ENCODE measurements at regions not wholly inside any gene's neighbourhood (a gene's known extent, or its start where the extent isn't known, plus 50 kb on each side); places are given as distances from the start of the nearest gene placed in this dataset.

- Mint-ChIP-seq H3K4me3 (peak overlapping the region; percentile 51), H3K4me1 (peaks cover 52% of the 10 kb centered on the region), H3K27ac (peak overlapping the region; percentile 63), H3K27me3 (no peaks in the 10 kb centered on the region), H3K9me3 (ENCODE audit: insufficient read depth) (no peaks in the 10 kb centered on the region)
- Histone ChIP-seq H3K4me1 (ENCODE audit: control insufficient read depth in 2 of 2, insufficient read depth in 2 of 2, low read length in 2 of 2) (peaks cover 24 to 38% of the 10 kb centered on the region in 2 donors), H3K4me3 (ENCODE audit: control extremely low read depth in 1 of 5, extremely low read depth in 1 of 5, insufficient read depth in 1 of 5, low read depth in 2 of 5, low read length in 4 of 5) (peak overlapping the region in 1 of 5 experiments; percentile 8), H3K9ac (ENCODE audit: low read length) (peak overlapping the region; percentile 7), H3K79me2 (ENCODE audit: control insufficient read depth, insufficient read depth, low read length) (no peaks in the 10 kb centered on the region), H4K20me1 (ENCODE audit: control insufficient read depth, insufficient read depth, low read length, poor library complexity, severe bottlenecking) (no peaks in the 10 kb centered on the region), H3K27ac (ENCODE audit: low read length in 2 of 2) (peak overlapping the region in 1 of 2 donors; percentile 13), H2AFZ (ENCODE audit: insufficient read depth, low read depth, low read length, poor library complexity, severe bottlenecking) (peak overlapping the region; percentile 58), H3K36me3 (replicated peaks in 1 of 2; ENCODE audit: control extremely low read depth in 1 of 2, control insufficient read depth in 1 of 2, extremely low read depth in 1 of 2, insufficient read depth in 2 of 2, low read length in 1 of 2) (no peaks in the 10 kb centered on the region), H3K4me2 (replicated peaks; ENCODE audit: low read depth, low read length, poor library complexity, severe bottlenecking) (peak overlapping the region; percentile 68), H3K9me3 (ENCODE audit: control extremely low read depth in 1 of 3, control insufficient read depth in 2 of 3, insufficient read depth in 1 of 3, low read length in 2 of 3) (no peaks in the 10 kb centered on the region), H3K27me3 (replicated peaks in 1 of 4; ENCODE audit: control extremely low read depth in 1 of 4, control insufficient read depth in 3 of 4, insufficient read depth in 4 of 4, low read length in 3 of 4) (no peaks in the 10 kb centered on the region)
- intact Hi-C loops (cut with micrococcal nuclease) = no loop called here
- ChIA-PET POLR2A (interaction anchor here (0.7 to 1.5 kb wide), 3 partner anchors 10 to 47 kb away, joined by 3 to 4 read pairs (median 3); no protein-coding TSS in a partner anchor), CTCF (interaction anchor here (0.8 to 2.9 kb wide), 7 partner anchors 9 to 148 kb away, joined by 3 to 15 read pairs (median 4); no protein-coding TSS in a partner anchor)
- DNase-seq (peak; percentile 50), ATAC-seq (ENCODE audit: low read depth) (peak; percentile 96)
- TF ChIP-seq CTCF (IDR thresholded peaks at IDR 0.05) (no peak), EZH2 (IDR thresholded peaks at IDR 0.05; ENCODE audit: borderline replicate concordance, insufficient read depth, low read depth, low read length, poor library complexity, severe bottlenecking) (no peak)
- 15% methylated on average over 11 of the region's 11 CpGs for WGBS (ENCODE audit: insufficient coverage)
Observed at GRCh38 chr11:45073685-45074141, 72.7 kb upstream of the PRDM11 start.

- H3K4me3 ChIP-seq (ENCODE audit: control extremely low read depth in 1 of 5, extremely low read depth in 1 of 5, insufficient read depth in 1 of 5, low read depth in 2 of 5, low read length in 4 of 5) = no peak overlapping the region
- no peaks in the 10 kb centered on the region for H4K20me1 ChIP-seq (ENCODE audit: control insufficient read depth, insufficient read depth, low read length, poor library complexity, severe bottlenecking)
- peaks cover 42 to 56% of the 10 kb centered on the region in 2 donors for H3K4me1 ChIP-seq (ENCODE audit: control insufficient read depth in 2 of 2, insufficient read depth in 2 of 2, low read length in 2 of 2)
- Mint-ChIP-seq H3K4me3 (no peak overlapping the region), H3K27ac (peak overlapping the region; percentile 38), H3K9me3 (ENCODE audit: insufficient read depth) (no peaks in the 10 kb centered on the region), H3K27me3 (no peaks in the 10 kb centered on the region), H3K4me1 (peaks cover 70% of the 10 kb centered on the region)
- ChIA-PET CTCF (interaction anchor here (0.7 to 2.1 kb wide), 6 partner anchors 14 to 148 kb away, joined by 3 to 5 read pairs (median 4); no protein-coding TSS in a partner anchor), POLR2A (interaction anchor here (0.8 kb wide), 1 partner anchor 43 kb away, joined by 3 read pairs; no protein-coding TSS in a partner anchor)
- no peaks in the 10 kb centered on the region for H3K79me2 ChIP-seq (ENCODE audit: control insufficient read depth, insufficient read depth, low read length)
- no peak overlapping the region for H3K9ac ChIP-seq (ENCODE audit: low read length)
- DNase-seq = no peak
- no peaks in the 10 kb centered on the region for H3K9me3 ChIP-seq (ENCODE audit: control extremely low read depth in 1 of 3, control insufficient read depth in 2 of 3, insufficient read depth in 1 of 3, low read length in 2 of 3)
- H3K27me3 ChIP-seq (replicated peaks in 1 of 4; ENCODE audit: control extremely low read depth in 1 of 4, control insufficient read depth in 3 of 4, insufficient read depth in 4 of 4, low read length in 3 of 4) = no peaks in the 10 kb centered on the region
- 63% methylated on average over 1 of the region's 4 CpGs for WGBS (ENCODE audit: insufficient coverage)
- ATAC-seq (ENCODE audit: low read depth) = no peak
- no peak overlapping the region for H3K27ac ChIP-seq (ENCODE audit: low read length in 2 of 2)
- no peaks in the 10 kb centered on the region for H3K36me3 ChIP-seq (replicated peaks in 1 of 2; ENCODE audit: control extremely low read depth in 1 of 2, control insufficient read depth in 1 of 2, extremely low read depth in 1 of 2, insufficient read depth in 2 of 2, low read length in 1 of 2)
- TF ChIP-seq EZH2 (IDR thresholded peaks at IDR 0.05; ENCODE audit: borderline replicate concordance, insufficient read depth, low read depth, low read length, poor library complexity, severe bottlenecking) = no peak
- no peak for TF ChIP-seq CTCF (IDR thresholded peaks at IDR 0.05)
- no peak overlapping the region for H2AFZ ChIP-seq (ENCODE audit: insufficient read depth, low read depth, low read length, poor library complexity, severe bottlenecking)
- intact Hi-C loops (cut with micrococcal nuclease) = no loop called here
- no peak overlapping the region for H3K4me2 ChIP-seq (replicated peaks; ENCODE audit: low read depth, low read length, poor library complexity, severe bottlenecking)
Observed at GRCh38 chr11:45075519-45075918, 70.9 kb upstream of the PRDM11 start.
